ENCODE measurements at regions not wholly inside any gene's neighbourhood (a gene's known extent, or its start where the extent isn't known, plus 50 kb on each side); places are given as distances from the start of the nearest gene placed in this dataset.

GRCh38 chr3:89762405-89762804 lies 655.0 kb downstream of the EPHA3 start:
- H3K27ac ChIP-seq (ENCODE audit: low read length) = no peak overlapping the region
- no peak for TF ChIP-seq EZH2phosphoT487 (IDR thresholded peaks at IDR 0.05; ENCODE audit: low read depth)
- TF ChIP-seq CTCF (IDR thresholded peaks at IDR 0.05; ENCODE audit: low read depth, low read length) = no peak

GRCh38 chr3:89783341-89783927 lies 676.0 kb downstream of the EPHA3 start:
- no peak overlapping the region for H2AFZ ChIP-seq (ENCODE audit: low read depth, low read length)
- TF ChIP-seq CTCF (IDR thresholded peaks at IDR 0.05; ENCODE audit: low read depth, low read length) = no peak
- TF ChIP-seq EZH2phosphoT487 (IDR thresholded peaks at IDR 0.05; ENCODE audit: low read depth) = no peak

More at GRCh38 chr3:89762405-89762804, 655.0 kb downstream of the EPHA3 start:
- no peaks in the 10 kb centered on the region for H3K9me3 ChIP-seq (ENCODE audit: insufficient read depth, low read length)
- no peaks in the 10 kb centered on the region for H3K36me3 ChIP-seq (replicated peaks; ENCODE audit: low read depth, low read length)
- no peaks in the 10 kb centered on the region for H3K4me1 ChIP-seq (ENCODE audit: low read length)
- H3K79me2 ChIP-seq (ENCODE audit: low read length) = no peaks in the 10 kb centered on the region
- H3K4me3 ChIP-seq (ENCODE audit: low read length) = no peak overlapping the region
- H2AFZ ChIP-seq (ENCODE audit: low read depth, low read length) = 0 out of 2 replicates have a peak overlapping the region, but pooled peaks have one; percentile 6
- H3K4me2 ChIP-seq (ENCODE audit: low read length) = no peak overlapping the region
- no peaks in the 10 kb centered on the region for H4K20me1 ChIP-seq (ENCODE audit: insufficient read depth, low read length)
- H3K27me3 ChIP-seq (ENCODE audit: low read depth, low read length) = no peaks in the 10 kb centered on the region
- no peak overlapping the region for H3K9ac ChIP-seq (ENCODE audit: low read length)

GRCh38 chr3:89787485-89787884 lies 680.1 kb downstream of the EPHA3 start:
- TF ChIP-seq CTCF (IDR thresholded peaks at IDR 0.05; ENCODE audit: low read depth, low read length) = no peak
- TF ChIP-seq EZH2phosphoT487 (IDR thresholded peaks at IDR 0.05; ENCODE audit: low read depth) = no peak
- Histone ChIP-seq H3K4me2 (ENCODE audit: low read length) (no peak overlapping the region), H3K36me3 (replicated peaks; ENCODE audit: low read depth, low read length) (no peaks in the 10 kb centered on the region), H3K27me3 (ENCODE audit: low read depth, low read length) (no peaks in the 10 kb centered on the region), H3K4me3 (ENCODE audit: low read length) (no peak overlapping the region), H2AFZ (ENCODE audit: low read depth, low read length) (no peak overlapping the region), H3K9me3 (ENCODE audit: insufficient read depth, low read length) (no peaks in the 10 kb centered on the region), H3K27ac (ENCODE audit: low read length) (no peak overlapping the region), H3K79me2 (ENCODE audit: low read length) (no peaks in the 10 kb centered on the region), H3K4me1 (ENCODE audit: low read length) (no peaks in the 10 kb centered on the region), H4K20me1 (ENCODE audit: insufficient read depth, low read length) (no peaks in the 10 kb centered on the region), H3K9ac (ENCODE audit: low read length) (no peak overlapping the region)

More at GRCh38 chr3:89783341-89783927, 676.0 kb downstream of the EPHA3 start:
- Histone ChIP-seq H3K79me2 (ENCODE audit: low read length) (no peaks in the 10 kb centered on the region), H3K4me3 (ENCODE audit: low read length) (no peak overlapping the region), H3K4me2 (ENCODE audit: low read length) (no peak overlapping the region), H3K9me3 (ENCODE audit: insufficient read depth, low read length) (no peaks in the 10 kb centered on the region), H3K9ac (ENCODE audit: low read length) (no peak overlapping the region), H3K27ac (ENCODE audit: low read length) (no peak overlapping the region), H4K20me1 (ENCODE audit: insufficient read depth, low read length) (no peaks in the 10 kb centered on the region), H3K36me3 (replicated peaks; ENCODE audit: low read depth, low read length) (no peaks in the 10 kb centered on the region), H3K27me3 (ENCODE audit: low read depth, low read length) (no peaks in the 10 kb centered on the region), H3K4me1 (ENCODE audit: low read length) (no peaks in the 10 kb centered on the region)

- no peaks in the 10 kb centered on the region for H3K27me3 ChIP-seq (ENCODE audit: low read depth, low read length)
- no peak overlapping the region for H3K4me2 ChIP-seq (ENCODE audit: low read length)
- no peaks in the 10 kb centered on the region for H3K4me1 ChIP-seq (ENCODE audit: low read length)
- H4K20me1 ChIP-seq (ENCODE audit: insufficient read depth, low read length) = no peaks in the 10 kb centered on the region
- H3K9ac ChIP-seq (ENCODE audit: low read length) = no peak overlapping the region
- TF ChIP-seq CTCF (IDR thresholded peaks at IDR 0.05; ENCODE audit: low read depth, low read length) (no peak), EZH2phosphoT487 (IDR thresholded peaks at IDR 0.05; ENCODE audit: low read depth) (no peak)
- no peaks in the 10 kb centered on the region for H3K79me2 ChIP-seq (ENCODE audit: low read length)
- H3K4me3 ChIP-seq (ENCODE audit: low read length) = no peak overlapping the region
- H3K27ac ChIP-seq (ENCODE audit: low read length) = no peak overlapping the region
- H2AFZ ChIP-seq (ENCODE audit: low read depth, low read length) = no peak overlapping the region
- no peaks in the 10 kb centered on the region for H3K9me3 ChIP-seq (ENCODE audit: insufficient read depth, low read length)
- no peaks in the 10 kb centered on the region for H3K36me3 ChIP-seq (replicated peaks; ENCODE audit: low read depth, low read length)
Measured at GRCh38 chr3:89787979-89788378, 680.6 kb downstream of the EPHA3 start.

All from OCI-LY3 (cell line).